K562 (cell line): ENCODE measurements at regions not wholly inside any gene's neighbourhood (a gene's known extent, or its start where the extent isn't known, plus 50 kb on each side); places are given as distances from the start of the nearest gene placed in this dataset.

Experiments
- ATAC-seq: fragments of 200-7000 bp; cut with Tn5 transposase; 3 replicates; pipeline ENCODE4 v1.9.1; 2020; ENCODE audit warnings: moderate library complexity
- BruUV-seq: library from RNA; stranded (reverse); fragments of 400-500 nt; replicated peaks from 2 replicates; lab custom pipeline; 2021; lab: Mats Ljungman, UMichigan
- CTCF ChIA-PET: fragments of 300-600 bp; formaldehyde crosslinking; extraction: SDS; loops from one replicate; lab custom pipeline; 2021; ENCODE audit warnings: low intra/inter-chr PET ratio; lab: Yijun Ruan, JAX
- POLR2A ChIA-PET: fragments of 300-600, 350-650 bp; sonication (Branson Sonifier 250); formaldehyde crosslinking; extraction: SDS; loops from one replicate; lab custom pipeline; 2021; ENCODE audit warnings: antibody characterized with exemption, inconsistent platforms; lab: Yijun Ruan, JAX
- DNase-seq, 4 experiments: peaks; one replicate each; pipeline versions ENCODE4 v3.0.0 to v3.0.0-alpha.2; 2011 to 2018; ENCODE audit warnings: low spot score in 3 of 4, mixed read lengths in 3 of 4; ENCODE audit errors: extremely low read depth in 1 of 4
- FAIRE-seq: peaks from 2 replicates; lab custom pipeline; 2011; peaks lifted over from hg19 to GRCh38; lab: Jason Lieb, UNC
- H2AFZ ChIP-seq: 2 replicates; pipeline ENCODE4 v1.6.0; 2011; ENCODE audit warnings: low read depth, low read length, control low read depth, inconsistent platforms
- H3K27ac ChIP-seq: fragments of 200-600 bp; 3 replicates; pipeline ENCODE4 v1.8.0; 2011; ENCODE audit warnings: low read depth, mild to moderate bottlenecking, control low read depth, inconsistent platforms, low read length, moderate library complexity, mixed read lengths; ENCODE audit errors: extremely low read depth
- H3K27me3 ChIP-seq, 2 experiments: fragments of 300-600 bp in 1 of 2; 2 replicates in 1 of 2; 3 replicates in 1 of 2; pipeline versions ENCODE4 v1.6.0 to v1.8.0; 2011; ENCODE audit warnings: inconsistent platforms in 2 of 2, low read length in 2 of 2, mild to moderate bottlenecking in 1 of 2, mixed read lengths in 1 of 2, moderate library complexity in 1 of 2; ENCODE audit not compliant: control insufficient read depth in 2 of 2, insufficient read depth in 2 of 2
- H3K36me3 ChIP-seq: fragments of 300-600 bp; 3 replicates; pipeline ENCODE4 v1.8.0; 2011; ENCODE audit warnings: mild to moderate bottlenecking, low read length, inconsistent platforms; ENCODE audit not compliant: control insufficient read depth, insufficient read depth
- H3K4me1 ChIP-seq, 2 experiments: fragments of 200-600 bp in 1 of 2; replicated peaks in 1 of 2; 2 replicates in 1 of 2; 3 replicates in 1 of 2; pipeline versions ENCODE4 v1.5.1 to v1.8.0; 2011; ENCODE audit warnings: inconsistent platforms in 2 of 2, low read length in 2 of 2, mild to moderate bottlenecking in 1 of 2, mixed read lengths in 1 of 2, moderate library complexity in 1 of 2; ENCODE audit not compliant: control insufficient read depth in 2 of 2, insufficient read depth in 2 of 2
- H3K4me2 ChIP-seq: 2 replicates; pipeline ENCODE4 v1.6.1; 2011; ENCODE audit warnings: low read length, control low read depth, inconsistent platforms, mixed read lengths; ENCODE audit not compliant: insufficient read depth
- H3K4me3 ChIP-seq: fragments of 200-600 bp; sonication (generic), shearing (Covaris generic); 2 replicates; pipeline ENCODE4 v1.5.1; 2016; ENCODE audit warnings: control low read depth, inconsistent platforms
- H3K79me2 ChIP-seq: fragments of 200-600 bp; 3 replicates; pipeline ENCODE4 v1.8.0; 2011; ENCODE audit warnings: low read length, inconsistent platforms; ENCODE audit not compliant: control insufficient read depth, insufficient read depth
- H3K9ac ChIP-seq, 2 experiments: 2 replicates each; pipeline versions ENCODE4 v1.6.0 to v1.6.1; 2011; ENCODE audit warnings: low read depth in 2 of 2, low read length in 2 of 2, control low read depth in 1 of 2, inconsistent platforms in 1 of 2, mild to moderate bottlenecking in 1 of 2, mixed read lengths in 1 of 2; ENCODE audit not compliant: insufficient read depth in 1 of 2
- H3K9me1 ChIP-seq: one replicate; pipeline ENCODE4 v1.6.0; 2011; ENCODE audit warnings: inconsistent platforms, mild to moderate bottlenecking, low read length, moderate library complexity; ENCODE audit not compliant: control insufficient read depth, insufficient read depth
- H3K9me3 ChIP-seq: replicated peaks from 2 replicates; pipeline ENCODE4 v1.5.1; 2011; ENCODE audit warnings: low read depth, low read length, inconsistent platforms; ENCODE audit not compliant: control insufficient read depth, insufficient read depth
- H4K20me1 ChIP-seq: replicated peaks from 2 replicates; pipeline ENCODE4 v1.6.1; 2011; ENCODE audit warnings: low read length, inconsistent platforms, mixed read lengths; ENCODE audit not compliant: control insufficient read depth, insufficient read depth
- CHD1 ChIP-seq: fragments of 200-600 bp; sonication (generic); IDR thresholded peaks from one replicate; pipeline ENCODE4 v1.6.1; 2012; ENCODE audit warnings: mild to moderate bottlenecking, moderate library complexity, low read length, inconsistent platforms
- HMG20A ChIP-seq: fragments of 450-650 bp; formaldehyde crosslinking; conservative IDR thresholded peaks from 2 replicates; pipeline ENCODE4 v1.4.0; 2020; ENCODE audit warnings: mild to moderate bottlenecking, mixed read lengths
- LARP7 ChIP-seq: fragments of 450-650 bp; IDR thresholded peaks from 2 replicates; pipeline ENCODE4 v1.6.1; 2016
- RBM14 ChIP-seq: fragments of 200-400 bp; formaldehyde crosslinking; IDR thresholded peaks from 2 replicates; pipeline ENCODE4 v1.6.1; 2018; ENCODE audit warnings: low read depth, mild to moderate bottlenecking, low read length, moderate library complexity, borderline replicate concordance; ENCODE audit not compliant: insufficient read depth
- XRCC4 ChIP-seq: IDR thresholded peaks from one replicate; pipeline ENCODE4 v1.6.1; 2011; ENCODE audit not compliant: insufficient read depth, insufficient read length; ENCODE audit errors: extremely low read depth
- ZBTB12 ChIP-seq: fragments of 250-450 bp; sonication (Bioruptor Pico); IDR thresholded peaks from 2 replicates; pipeline ENCODE4 v1.4.0; 2020
- ZFX ChIP-seq: sonication (generic); formaldehyde crosslinking; IDR thresholded peaks from 2 replicates; pipeline ENCODE4 v1.8.0; 2022; ENCODE audit warnings: mild to moderate bottlenecking, missing genetic modification reagents, moderate library complexity
- ZNF224 ChIP-seq: sonication (generic); formaldehyde crosslinking; IDR thresholded peaks from 2 replicates; pipeline ENCODE4 v1.8.0; 2022; ENCODE audit warnings: mild to moderate bottlenecking, missing genetic modification reagents
- ZNF24 ChIP-seq: fragments of 450-650 bp; IDR thresholded peaks from 2 replicates; pipeline ENCODE4 v1.6.1; 2016
- WGBS: fragments of 100-300 bp; shearing (Covaris generic); methylation state at CpG from one replicate; pipeline ENCODE4 v1.1.6; 2016; ENCODE audit warnings: low coverage, mixed read lengths; ENCODE audit not compliant: insufficient coverage; ENCODE audit errors: missing lambda C conversion rate; 5-methylcytosine and 5-hydroxymethylcytosine counted together
- in situ Hi-C: fragments of 300-500 bp; cut with MboI; formaldehyde crosslinking; loops from 4 replicates; pipeline ENCODE4 v1.15.0; 2018; ENCODE audit warnings: inconsistent platforms, mixed read lengths
- intact Hi-C: fragments of 100-400 bp; cut with micrococcal nuclease; formaldehyde crosslinking; loops from 2 replicates; pipeline ENCODE4 v1.14.2; 2022
- TF ChIP-seq, protein P1 (sequence below), 2 experiments: fragments of 450-650 bp in 1 of 2; sonication (generic) in 1 of 2; formaldehyde crosslinking in 1 of 2; IDR thresholded peaks in 1 of 2; conservative IDR thresholded peaks in 1 of 2; 2 replicates each; pipeline versions ENCODE4 v1.6.1 to v1.8.1; 2016 to 2023; ENCODE audit warnings: mild to moderate bottlenecking in 2 of 2, moderate library complexity in 2 of 2, inconsistent platforms in 1 of 2, missing genetic modification reagents in 1 of 2

DNA sequence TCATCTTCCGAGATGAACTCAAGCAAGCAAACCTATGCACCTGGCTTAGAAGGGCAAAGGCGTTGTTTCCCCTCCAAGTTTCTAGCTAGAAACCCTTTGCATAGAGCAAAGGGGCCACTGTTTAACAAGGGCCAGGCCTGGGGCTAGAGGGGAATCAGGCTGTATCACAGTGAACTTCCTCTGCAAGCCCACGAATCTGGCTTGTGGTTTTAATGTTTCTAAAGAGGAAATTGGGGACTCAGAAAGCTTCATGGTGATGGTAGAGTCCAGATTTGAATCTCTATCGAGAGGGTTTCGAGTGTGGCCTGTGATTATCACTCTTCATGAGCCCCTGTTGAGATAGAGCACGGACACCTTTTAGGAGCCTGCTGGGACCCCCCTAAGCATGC lies 189.9 kb downstream of the VRK1 start:
- ATAC-seq: no peak
- in situ Hi-C loops (no loop called here), intact Hi-C loops (no loop called here)
- POLR2A ChIA-PET: no interaction called here
- 5% methylated on average over 6 of the region's 6 CpGs for WGBS
- TF ChIP-seq ZNF224 (CRISPR knock-in tag): no peak
- no peak for TF ChIP-seq ZFX
- no peak for TF ChIP-seq CHD1
- TF ChIP-seq RBM14: no peak
- no peak for TF ChIP-seq LARP7
- DNase-seq: no peak
- Histone ChIP-seq H3K9ac (no peak overlapping the region), H3K4me3 (no peak overlapping the region), H3K9me1 (no peaks in the 10 kb centered on the region), H3K4me1 (no peaks in the 10 kb centered on the region), H3K4me2 (no peak overlapping the region), H3K9me3 (no peaks in the 10 kb centered on the region), H2AFZ (no peak overlapping the region), H3K27ac (no peak overlapping the region), H3K79me2 (no peaks in the 10 kb centered on the region), H4K20me1 (no peaks in the 10 kb centered on the region), H3K27me3 (peaks cover 4 to 12% of the 10 kb centered on the region in 2 experiments; a peak in 4 of 5 replicates), H3K36me3 (no peaks in the 10 kb centered on the region)
- CTCF ChIA-PET: no interaction called here
- BruUV-seq: no TSS peak
- FAIRE-seq: no peak

- 1% methylated on average over 3 of the region's 3 CpGs for WGBS
- no peak overlapping the region for H3K9ac ChIP-seq
- no peaks in the 10 kb centered on the region for H3K9me1 ChIP-seq
- no peaks in the 10 kb centered on the region for H3K36me3 ChIP-seq
- H3K4me2 ChIP-seq: no peak overlapping the region
- H3K27me3 ChIP-seq: peaks cover 4 to 12% of the 10 kb centered on the region in 2 experiments; a peak in 4 of 5 replicates
- no peak overlapping the region for H3K4me3 ChIP-seq
- DNase-seq (no peak), FAIRE-seq (no peak), ATAC-seq (no peak)
- intact Hi-C loops: no loop called here
- no peaks in the 10 kb centered on the region for H4K20me1 ChIP-seq
- no peak for TF ChIP-seq HMG20A (CRISPR knock-in tag)
- no peak for TF ChIP-seq XRCC4
- no peak for TF ChIP-seq ZNF24
- TF ChIP-seq, protein P1, sequence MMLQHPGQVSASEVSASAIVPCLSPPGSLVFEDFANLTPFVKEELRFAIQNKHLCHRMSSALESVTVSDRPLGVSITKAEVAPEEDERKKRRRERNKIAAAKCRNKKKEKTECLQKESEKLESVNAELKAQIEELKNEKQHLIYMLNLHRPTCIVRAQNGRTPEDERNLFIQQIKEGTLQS (IDR thresholded peaks at IDR 0.05): no peak
- TF ChIP-seq, protein P1 (CRISPR knock-in tag; conservative IDR thresholded peaks at IDR 0.05): no peak
- TF ChIP-seq ZBTB12 (CRISPR knock-in tag): no peak
- POLR2A ChIA-PET: no interaction called here
- no peak overlapping the region for H3K27ac ChIP-seq
- no TSS peak for BruUV-seq
- H3K4me1 ChIP-seq: no peaks in the 10 kb centered on the region
- no peak overlapping the region for H2AFZ ChIP-seq
- H3K9me3 ChIP-seq: no peaks in the 10 kb centered on the region
- CTCF ChIA-PET: no interaction called here
- in situ Hi-C loops: no loop called here
- no peaks in the 10 kb centered on the region for H3K79me2 ChIP-seq
Measured at GRCh38 chr14:96987771-96988170, 190.6 kb downstream of the VRK1 start.
